ENCODE measurements at regions not wholly inside any gene's neighbourhood (a gene's known extent, or its start where the extent isn't known, plus 50 kb on each side); places are given as distances from the start of the nearest gene placed in this dataset.

GRCh38 chr12:65532162-65532561, 253.7 kb downstream of the MSRB3 start:
- Histone ChIP-seq H3K27me3 (ENCODE audit: control insufficient read depth in 1 of 2, insufficient read depth in 2 of 2, low read length in 2 of 2) (no peaks in the 10 kb centered on the region), H3K9me3 (ENCODE audit: control insufficient read depth in 2 of 2, low read length in 2 of 2) (peaks cover 0 to 5% of the 10 kb centered on the region in 2 donors), H3K4me3 (ENCODE audit: low read length in 2 of 2) (no peak overlapping the region), H3K4me1 (ENCODE audit: control insufficient read depth, insufficient read depth, low read length) (peaks cover 5% of the 10 kb centered on the region), H3K9ac (ENCODE audit: low read length in 2 of 2) (no peak overlapping the region), H3K36me3 (ENCODE audit: control insufficient read depth in 2 of 2, insufficient read depth in 2 of 2, low read length in 2 of 2) (no peaks in the 10 kb centered on the region), H3K27ac (ENCODE audit: low read length) (no peak overlapping the region)

- Histone ChIP-seq H3K4me1 (ENCODE audit: control insufficient read depth, insufficient read depth, low read length) (peaks cover 5% of the 10 kb centered on the region), H3K27me3 (ENCODE audit: control insufficient read depth in 1 of 2, insufficient read depth in 2 of 2, low read length in 2 of 2) (no peaks in the 10 kb centered on the region), H3K9ac (ENCODE audit: low read length in 2 of 2) (no peak overlapping the region), H3K9me3 (ENCODE audit: control insufficient read depth in 2 of 2, low read length in 2 of 2) (peaks cover 0 to 1% of the 10 kb centered on the region in 2 donors), H3K36me3 (ENCODE audit: control insufficient read depth in 2 of 2, insufficient read depth in 2 of 2, low read length in 2 of 2) (no peaks in the 10 kb centered on the region), H3K4me3 (ENCODE audit: low read length in 2 of 2) (no peak overlapping the region), H3K27ac (ENCODE audit: low read length) (no peak overlapping the region)
Observed at GRCh38 chr12:65532764-65533163, 254.3 kb downstream of the MSRB3 start.

GRCh38 chr12:65533177-65533883, 254.8 kb downstream of the MSRB3 start:
- H3K9me3 ChIP-seq (ENCODE audit: control insufficient read depth in 2 of 2, low read length in 2 of 2), result no peaks in the 10 kb centered on the region
- no peaks in the 10 kb centered on the region for H3K36me3 ChIP-seq (ENCODE audit: control insufficient read depth in 2 of 2, insufficient read depth in 2 of 2, low read length in 2 of 2)
- no peaks in the 10 kb centered on the region for H3K27me3 ChIP-seq (ENCODE audit: control insufficient read depth in 1 of 2, insufficient read depth in 2 of 2, low read length in 2 of 2)
- H3K4me1 ChIP-seq (ENCODE audit: control insufficient read depth, insufficient read depth, low read length), result peaks cover 5% of the 10 kb centered on the region
- H3K27ac ChIP-seq (ENCODE audit: low read length), result no peak overlapping the region
- no peak overlapping the region for H3K4me3 ChIP-seq (ENCODE audit: low read length in 2 of 2)
- no peak overlapping the region for H3K9ac ChIP-seq (ENCODE audit: low read length in 2 of 2)

GRCh38 chr12:65534238-65534841, 255.9 kb downstream of the MSRB3 start:
- Histone ChIP-seq H3K36me3 (ENCODE audit: control insufficient read depth in 2 of 2, insufficient read depth in 2 of 2, low read length in 2 of 2) (no peaks in the 10 kb centered on the region), H3K4me3 (ENCODE audit: low read length in 2 of 2) (no peak overlapping the region), H3K27me3 (ENCODE audit: control insufficient read depth in 1 of 2, insufficient read depth in 2 of 2, low read length in 2 of 2) (no peaks in the 10 kb centered on the region), H3K27ac (ENCODE audit: low read length) (no peak overlapping the region), H3K4me1 (ENCODE audit: control insufficient read depth, insufficient read depth, low read length) (peaks cover 5% of the 10 kb centered on the region), H3K9ac (ENCODE audit: low read length in 2 of 2) (no peak overlapping the region), H3K9me3 (ENCODE audit: control insufficient read depth in 2 of 2, low read length in 2 of 2) (peaks cover 0 to 2% of the 10 kb centered on the region in 2 donors)

- Histone ChIP-seq H3K27ac (ENCODE audit: low read length) (no peak overlapping the region), H3K36me3 (ENCODE audit: control insufficient read depth in 2 of 2, insufficient read depth in 2 of 2, low read length in 2 of 2) (no peaks in the 10 kb centered on the region), H3K9ac (ENCODE audit: low read length in 2 of 2) (no peak overlapping the region), H3K4me3 (ENCODE audit: low read length in 2 of 2) (no peak overlapping the region), H3K27me3 (ENCODE audit: control insufficient read depth in 1 of 2, insufficient read depth in 2 of 2, low read length in 2 of 2) (no peaks in the 10 kb centered on the region), H3K4me1 (ENCODE audit: control insufficient read depth, insufficient read depth, low read length) (peaks cover 5% of the 10 kb centered on the region), H3K9me3 (ENCODE audit: control insufficient read depth in 2 of 2, low read length in 2 of 2) (peaks cover 3 to 6% of the 10 kb centered on the region in 2 donors)
Observed at GRCh38 chr12:65535946-65536345, 257.5 kb downstream of the MSRB3 start.

GRCh38 chr12:65536351-65536750, 257.9 kb downstream of the MSRB3 start:
- H3K9ac ChIP-seq (ENCODE audit: low read length in 2 of 2), result no peak overlapping the region
- H3K36me3 ChIP-seq (ENCODE audit: control insufficient read depth in 2 of 2, insufficient read depth in 2 of 2, low read length in 2 of 2), result no peaks in the 10 kb centered on the region
- H3K27me3 ChIP-seq (ENCODE audit: control insufficient read depth in 1 of 2, insufficient read depth in 2 of 2, low read length in 2 of 2), result no peaks in the 10 kb centered on the region
- no peak overlapping the region for H3K27ac ChIP-seq (ENCODE audit: low read length)
- H3K4me1 ChIP-seq (ENCODE audit: control insufficient read depth, insufficient read depth, low read length), result peaks cover 5% of the 10 kb centered on the region
- H3K9me3 ChIP-seq (ENCODE audit: control insufficient read depth in 2 of 2, low read length in 2 of 2), result peaks cover 3 to 8% of the 10 kb centered on the region in 2 donors
- no peak overlapping the region for H3K4me3 ChIP-seq (ENCODE audit: low read length in 2 of 2)

- H3K4me3 ChIP-seq (ENCODE audit: low read length in 2 of 2), result no peak overlapping the region
- H3K9ac ChIP-seq (ENCODE audit: low read length in 2 of 2), result no peak overlapping the region
- no peaks in the 10 kb centered on the region for H3K36me3 ChIP-seq (ENCODE audit: control insufficient read depth in 2 of 2, insufficient read depth in 2 of 2, low read length in 2 of 2)
- H3K9me3 ChIP-seq (ENCODE audit: control insufficient read depth in 2 of 2, low read length in 2 of 2), result peaks cover 3 to 8% of the 10 kb centered on the region in 2 donors
- H3K27ac ChIP-seq (ENCODE audit: low read length), result peak overlapping the region; percentile 24
- no peaks in the 10 kb centered on the region for H3K27me3 ChIP-seq (ENCODE audit: control insufficient read depth in 1 of 2, insufficient read depth in 2 of 2, low read length in 2 of 2)
- H3K4me1 ChIP-seq (ENCODE audit: control insufficient read depth, insufficient read depth, low read length), result peaks cover 5% of the 10 kb centered on the region
Observed at GRCh38 chr12:65536876-65537681, 258.6 kb downstream of the MSRB3 start.

GRCh38 chr12:65537978-65538377, 259.5 kb downstream of the MSRB3 start:
- Histone ChIP-seq H3K36me3 (ENCODE audit: control insufficient read depth in 2 of 2, insufficient read depth in 2 of 2, low read length in 2 of 2) (no peaks in the 10 kb centered on the region), H3K9ac (ENCODE audit: low read length in 2 of 2) (no peak overlapping the region), H3K27me3 (ENCODE audit: control insufficient read depth in 1 of 2, insufficient read depth in 2 of 2, low read length in 2 of 2) (no peaks in the 10 kb centered on the region), H3K27ac (ENCODE audit: low read length) (no peak overlapping the region), H3K4me3 (ENCODE audit: low read length in 2 of 2) (no peak overlapping the region), H3K4me1 (ENCODE audit: control insufficient read depth, insufficient read depth, low read length) (peaks cover 5% of the 10 kb centered on the region), H3K9me3 (ENCODE audit: control insufficient read depth in 2 of 2, low read length in 2 of 2) (peaks cover 3 to 8% of the 10 kb centered on the region in 2 donors)

- Histone ChIP-seq H3K36me3 (ENCODE audit: control insufficient read depth in 2 of 2, insufficient read depth in 2 of 2, low read length in 2 of 2) (no peaks in the 10 kb centered on the region), H3K4me3 (ENCODE audit: low read length in 2 of 2) (no peak overlapping the region), H3K27ac (ENCODE audit: low read length) (no peak overlapping the region), H3K4me1 (ENCODE audit: control insufficient read depth, insufficient read depth, low read length) (peaks cover 5% of the 10 kb centered on the region), H3K9me3 (ENCODE audit: control insufficient read depth in 2 of 2, low read length in 2 of 2) (peaks cover 3 to 8% of the 10 kb centered on the region in 2 donors), H3K9ac (ENCODE audit: low read length in 2 of 2) (no peak overlapping the region), H3K27me3 (ENCODE audit: control insufficient read depth in 1 of 2, insufficient read depth in 2 of 2, low read length in 2 of 2) (no peaks in the 10 kb centered on the region)
Observed at GRCh38 chr12:65539023-65539422, 260.5 kb downstream of the MSRB3 start.

- Histone ChIP-seq H3K27ac (ENCODE audit: low read length) (no peak overlapping the region), H3K9ac (ENCODE audit: low read length in 2 of 2) (no peak overlapping the region), H3K9me3 (ENCODE audit: control insufficient read depth in 2 of 2, low read length in 2 of 2) (peaks cover 3 to 8% of the 10 kb centered on the region in 2 donors), H3K27me3 (ENCODE audit: control insufficient read depth in 1 of 2, insufficient read depth in 2 of 2, low read length in 2 of 2) (no peaks in the 10 kb centered on the region), H3K36me3 (ENCODE audit: control insufficient read depth in 2 of 2, insufficient read depth in 2 of 2, low read length in 2 of 2) (no peaks in the 10 kb centered on the region), H3K4me1 (ENCODE audit: control insufficient read depth, insufficient read depth, low read length) (peaks cover 5% of the 10 kb centered on the region), H3K4me3 (ENCODE audit: low read length in 2 of 2) (no peak overlapping the region)
Observed at GRCh38 chr12:65540140-65540539, 261.7 kb downstream of the MSRB3 start.
